ENCODE measurements at regions not wholly inside any gene's neighbourhood (a gene's known extent, or its start where the extent isn't known, plus 50 kb on each side); places are given as distances from the start of the nearest gene placed in this dataset.

GRCh38 chr13:89688918-89689317, 1658.6 kb upstream of the MIR17HG start:
- TF ChIP-seq CTCF (IDR thresholded peaks at IDR 0.05; ENCODE audit: low read depth, low read length) (no peak), EZH2phosphoT487 (IDR thresholded peaks at IDR 0.05; ENCODE audit: low read depth) (no peak)

All from OCI-LY3 (cell line).